GM12891 (cell line): ENCODE measurements at regions not wholly inside any gene's neighbourhood (a gene's known extent, or its start where the extent isn't known, plus 50 kb on each side); places are given as distances from the start of the nearest gene placed in this dataset.

Experiments used
- DNase-seq: peaks from one replicate; pipeline ENCODE4 v3.0.0; 2011; ENCODE audit warnings: low spot score; ENCODE audit not compliant: insufficient read length
- FAIRE-seq: peaks from 2 replicates; lab custom pipeline; 2011; peaks lifted over from hg19 to GRCh38; lab: Jason Lieb, UNC
- PAX5 ChIP-seq: IDR thresholded peaks from 2 replicates; pipeline ENCODE4 v1.6.1; 2011; ENCODE audit warnings: low read length, moderate library complexity, mild to moderate bottlenecking; ENCODE audit not compliant: insufficient read depth, severe bottlenecking
- POLR2A ChIP-seq: IDR thresholded peaks from 2 replicates; pipeline ENCODE4 v1.6.1; 2011; ENCODE audit warnings: low read depth, low read length, control low read depth
- POLR2AphosphoS5 ChIP-seq: IDR thresholded peaks from 2 replicates; pipeline ENCODE4 v1.6.1; 2011; ENCODE audit warnings: low read depth, low read length, control low read depth
- POU2F2 ChIP-seq: IDR thresholded peaks from 2 replicates; pipeline ENCODE4 v1.6.1; 2011; ENCODE audit warnings: low read depth, mild to moderate bottlenecking, control low read depth, low read length, moderate library complexity
- SPI1 ChIP-seq: IDR thresholded peaks from 2 replicates; pipeline ENCODE4 v1.6.1; 2011; ENCODE audit warnings: low read depth, low read length, control low read depth
- TAF1 ChIP-seq: IDR thresholded peaks from 2 replicates; pipeline ENCODE4 v1.6.1; 2011; ENCODE audit warnings: low read depth, low read length, control low read depth

DNA sequence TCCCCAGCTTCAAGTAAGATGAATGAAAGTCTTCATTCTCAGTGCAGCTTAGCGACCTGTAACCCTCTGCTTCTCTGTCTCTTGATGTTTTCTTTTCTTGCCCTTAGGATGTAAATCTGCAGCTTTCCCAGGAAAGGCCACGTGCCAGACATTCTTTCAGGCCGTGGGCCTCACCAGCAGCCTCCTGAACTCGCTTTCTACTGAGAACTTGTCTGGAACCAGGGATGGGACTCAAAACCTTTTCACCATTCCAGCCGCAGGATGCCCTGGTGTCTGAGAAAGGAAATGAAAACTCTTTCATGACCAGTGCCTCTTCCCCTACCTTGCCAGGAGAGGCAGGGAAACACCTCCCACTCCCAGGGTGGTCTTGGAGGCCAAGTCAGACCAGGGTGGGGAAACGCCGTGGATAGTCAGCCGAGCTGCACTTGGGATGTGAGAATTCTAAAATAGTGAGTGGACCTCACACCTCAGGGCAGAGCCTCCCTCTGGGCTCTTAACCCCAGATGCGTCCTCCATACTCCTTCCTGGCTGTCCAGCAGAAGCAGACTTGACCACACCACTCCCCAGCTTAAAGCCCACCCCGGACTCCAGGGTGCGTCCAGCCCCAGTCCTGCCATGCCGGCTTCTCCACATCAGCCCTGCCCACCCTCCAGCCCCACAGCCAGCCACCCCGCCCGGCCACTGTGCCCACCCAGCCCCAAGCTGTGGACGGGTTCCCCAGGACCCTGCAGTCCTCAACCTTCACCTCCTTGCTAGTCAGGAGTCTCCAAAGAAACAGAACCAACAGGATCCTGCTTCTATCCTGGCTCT is 115.5 kb downstream of the TWIST2 start:
- DNase-seq (no peak), FAIRE-seq (no peak)
- TF ChIP-seq PAX5 (no peak), SPI1 (no peak), TAF1 (no peak), POLR2AphosphoS5 (no peak), POU2F2 (no peak), POLR2A (no peak)

GRCh38 chr2:238963971-238964328 is 116.1 kb downstream of the TWIST2 start:
- TF ChIP-seq SPI1 (no peak), TAF1 (no peak), POLR2A (no peak), POU2F2 (no peak), POLR2AphosphoS5 (no peak), PAX5 (no peak)
- FAIRE-seq: no peak

DNA sequence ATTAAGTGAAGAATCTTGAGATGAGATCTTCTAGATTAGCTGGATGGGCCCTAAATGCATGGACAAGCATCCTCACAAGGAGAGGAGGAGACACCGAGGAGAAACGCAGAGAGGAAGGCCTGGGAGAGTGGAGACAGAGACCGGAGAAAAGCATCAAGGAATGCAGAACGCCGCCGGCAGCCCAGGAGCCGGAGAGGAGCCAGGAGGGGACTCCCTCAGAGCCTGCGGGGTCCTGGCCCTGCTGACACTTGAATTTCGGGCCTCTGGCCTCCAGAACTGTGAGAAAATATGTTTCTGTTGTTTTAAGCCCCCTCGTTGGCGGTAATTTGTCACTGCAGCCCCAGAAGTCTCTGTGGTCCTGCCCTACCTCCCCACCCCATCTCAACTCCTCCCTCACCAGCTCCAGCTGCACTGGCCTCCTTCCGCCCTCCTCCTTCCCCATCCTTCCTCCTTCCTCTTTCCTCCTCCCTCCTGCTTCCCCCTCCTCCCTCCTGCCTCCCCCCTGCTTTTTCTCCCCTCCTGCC is 116.7 kb downstream of the TWIST2 start:
- no peak for DNase-seq
- no peak for FAIRE-seq
- TF ChIP-seq PAX5 (no peak), POLR2A (no peak), SPI1 (no peak), POU2F2 (no peak), POLR2AphosphoS5 (no peak), TAF1 (no peak)

More at GRCh38 chr2:238963971-238964328, 116.1 kb downstream of the TWIST2 start:
- no peak for DNase-seq

- no peak for TF ChIP-seq POLR2A
- no peak for TF ChIP-seq POU2F2
- no peak for TF ChIP-seq POLR2AphosphoS5
- no peak for TF ChIP-seq PAX5
- TF ChIP-seq TAF1: no peak
- TF ChIP-seq SPI1: no peak
- DNase-seq: no peak
- no peak for FAIRE-seq
Measured at GRCh38 chr2:238965371-238966071, 117.6 kb downstream of the TWIST2 start.

DNA sequence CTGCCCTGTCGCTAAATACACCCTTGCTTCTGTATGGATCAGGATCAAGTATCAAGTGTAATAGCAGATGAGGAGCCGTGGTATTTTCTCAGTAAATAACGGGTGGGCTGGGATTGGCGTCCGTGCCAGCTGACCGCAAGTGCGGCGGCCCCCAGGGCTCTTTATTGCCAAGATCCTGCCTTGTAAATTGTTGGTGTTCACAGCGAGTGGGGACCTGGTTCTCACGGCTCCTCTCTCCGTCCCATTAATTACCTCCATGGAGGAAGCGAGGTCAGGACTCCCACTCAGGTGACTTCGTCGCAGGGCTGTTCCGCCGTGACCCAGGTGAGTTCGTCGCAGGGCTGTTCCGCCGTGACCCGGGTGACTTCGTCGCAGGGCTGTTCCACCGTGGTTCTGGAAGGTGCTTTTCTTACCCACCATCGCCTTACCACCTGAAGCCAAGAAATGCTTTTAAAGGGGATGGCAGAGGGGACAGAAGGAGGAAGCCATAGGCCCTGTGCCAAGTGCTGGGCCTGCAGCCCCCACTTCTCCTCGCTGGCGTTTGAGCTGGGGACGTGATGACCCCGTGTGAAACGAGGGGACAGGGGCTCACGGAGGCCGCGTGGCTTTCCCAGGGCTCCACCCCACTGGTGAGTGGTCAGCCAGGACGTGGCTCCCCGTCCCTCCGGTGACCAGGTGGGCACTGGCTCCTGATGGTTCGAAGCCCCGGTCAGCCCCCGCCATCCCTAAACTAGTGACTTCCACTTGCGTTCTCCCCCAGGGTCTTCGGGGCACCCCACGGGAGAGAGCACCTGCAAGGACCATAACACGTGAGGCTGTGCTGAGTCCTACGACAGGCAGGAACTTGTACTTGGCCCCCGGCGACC is 118.4 kb downstream of the TWIST2 start:
- TF ChIP-seq POU2F2 (no peak), TAF1 (no peak), POLR2AphosphoS5 (no peak), POLR2A (no peak), SPI1 (no peak)
- no peak for DNase-seq
- FAIRE-seq: no peak

- DNase-seq (no peak), FAIRE-seq (no peak)
- TF ChIP-seq TAF1 (no peak), POLR2A (no peak)
Measured at GRCh38 chr2:238967031-238967977, 119.4 kb downstream of the TWIST2 start.

DNA sequence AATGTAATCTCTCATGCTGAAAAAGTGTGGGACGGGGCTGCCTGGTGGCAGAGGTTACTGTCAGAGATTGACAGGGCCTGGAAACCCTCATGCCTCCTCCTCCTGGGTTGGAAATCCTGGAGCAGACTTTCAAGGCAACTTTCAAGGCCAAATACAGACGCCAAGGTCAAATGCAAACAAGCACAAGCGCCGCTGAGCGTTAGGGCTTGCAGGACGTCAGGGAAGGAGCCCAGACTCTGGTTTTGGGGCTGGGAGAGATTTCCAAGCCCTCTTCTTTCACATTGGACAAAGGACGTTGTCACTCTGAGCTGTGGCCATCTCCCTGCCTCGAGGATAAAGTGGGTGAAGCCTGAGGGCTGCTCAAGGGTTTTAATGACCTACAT is 120.1 kb downstream of the TWIST2 start:
- FAIRE-seq (no peak), DNase-seq (no peak)
- TF ChIP-seq POLR2AphosphoS5: no peak
- TF ChIP-seq PAX5: no peak
- no peak for TF ChIP-seq SPI1
- TF ChIP-seq TAF1: no peak
- no peak for TF ChIP-seq POLR2A
- TF ChIP-seq POU2F2: no peak

GRCh38 chr2:238968616-238969384 is 120.9 kb downstream of the TWIST2 start:
- DNase-seq (no peak), FAIRE-seq (no peak)
- TF ChIP-seq SPI1 (no peak), POU2F2 (no peak), POLR2A (no peak), TAF1 (no peak), PAX5 (no peak), POLR2AphosphoS5 (no peak)
